ENCODE measurements at regions not wholly inside any gene's neighbourhood (a gene's known extent, or its start where the extent isn't known, plus 50 kb on each side); places are given as distances from the start of the nearest gene placed in this dataset.

- TF ChIP-seq CTCF (IDR thresholded peaks at IDR 0.05; ENCODE audit: low read length) (no peak), EZH2phosphoT487 (IDR thresholded peaks at IDR 0.05; ENCODE audit: low read length) (no peak), EZH2 (optimal IDR thresholded peaks at IDR 0.05; ENCODE audit: low read depth, low read length) (no peak)
Observed at GRCh38 chr2:67208887-67209500, 188.1 kb upstream of the ETAA1 start.

Data from MM.1S (cell line).